ENCODE measurements at regions not wholly inside any gene's neighbourhood (a gene's known extent, or its start where the extent isn't known, plus 50 kb on each side); places are given as distances from the start of the nearest gene placed in this dataset.

DNA sequence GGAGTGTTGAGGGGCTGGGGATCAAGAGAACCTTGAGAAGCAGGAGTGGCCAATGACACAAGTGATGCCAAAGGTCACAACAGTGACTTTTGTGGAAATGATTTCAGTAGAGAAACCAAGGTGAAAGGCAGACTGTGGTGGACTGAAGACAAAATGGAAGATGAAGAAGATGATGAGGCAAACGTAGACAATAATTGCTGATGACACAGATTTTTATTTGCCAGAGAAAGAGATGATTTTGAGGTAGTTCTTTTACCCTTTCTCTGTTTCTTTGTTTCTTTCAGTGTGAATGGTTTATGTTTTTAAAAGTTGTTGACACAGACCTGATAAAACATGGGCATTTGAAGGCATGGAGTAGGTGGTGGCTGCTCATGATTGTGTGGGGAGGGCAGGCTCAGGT, 121.0 kb upstream of the ARGLU1 start:
- TF ChIP-seq POLR2A (IDR thresholded peaks at IDR 0.05), result no peak
- TF ChIP-seq, protein P1, sequence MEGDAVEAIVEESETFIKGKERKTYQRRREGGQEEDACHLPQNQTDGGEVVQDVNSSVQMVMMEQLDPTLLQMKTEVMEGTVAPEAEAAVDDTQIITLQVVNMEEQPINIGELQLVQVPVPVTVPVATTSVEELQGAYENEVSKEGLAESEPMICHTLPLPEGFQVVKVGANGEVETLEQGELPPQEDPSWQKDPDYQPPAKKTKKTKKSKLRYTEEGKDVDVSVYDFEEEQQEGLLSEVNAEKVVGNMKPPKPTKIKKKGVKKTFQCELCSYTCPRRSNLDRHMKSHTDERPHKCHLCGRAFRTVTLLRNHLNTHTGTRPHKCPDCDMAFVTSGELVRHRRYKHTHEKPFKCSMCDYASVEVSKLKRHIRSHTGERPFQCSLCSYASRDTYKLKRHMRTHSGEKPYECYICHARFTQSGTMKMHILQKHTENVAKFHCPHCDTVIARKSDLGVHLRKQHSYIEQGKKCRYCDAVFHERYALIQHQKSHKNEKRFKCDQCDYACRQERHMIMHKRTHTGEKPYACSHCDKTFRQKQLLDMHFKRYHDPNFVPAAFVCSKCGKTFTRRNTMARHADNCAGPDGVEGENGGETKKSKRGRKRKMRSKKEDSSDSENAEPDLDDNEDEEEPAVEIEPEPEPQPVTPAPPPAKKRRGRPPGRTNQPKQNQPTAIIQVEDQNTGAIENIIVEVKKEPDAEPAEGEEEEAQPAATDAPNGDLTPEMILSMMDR (IDR thresholded peaks at IDR 0.05), result no peak

All from thyroid gland (tissue), 4 donors.